ENCODE measurements at regions not wholly inside any gene's neighbourhood (a gene's known extent, or its start where the extent isn't known, plus 50 kb on each side); places are given as distances from the start of the nearest gene placed in this dataset.

DNA sequence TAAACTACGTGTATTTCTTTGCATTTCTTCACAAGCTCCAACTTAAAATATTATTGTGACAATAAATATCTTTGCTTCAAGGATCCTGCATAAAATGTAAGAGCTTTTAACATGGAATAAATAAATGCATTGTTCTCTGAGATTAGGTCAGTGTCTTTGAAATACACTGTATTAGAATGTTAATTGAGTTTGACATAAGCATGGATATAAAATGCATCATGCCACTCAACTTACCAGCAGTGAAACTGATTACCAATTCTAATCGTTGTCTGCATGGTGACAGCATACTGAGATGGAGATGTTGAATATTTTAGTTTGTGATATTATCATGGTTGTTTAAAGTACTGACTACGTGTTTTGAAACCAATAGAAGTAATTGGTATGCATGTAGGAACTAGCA, 555.3 kb upstream of the ZNF608 start:
- in situ Hi-C loops (cut with MboI; ENCODE audit: low sequenced_read_pairs, unreplicated experiment) = no loop called here
- no peak for DNase-seq (ENCODE audit: low spot score)

GRCh38 chr5:125302577-125302976, 556.1 kb upstream of the ZNF608 start:
- TF ChIP-seq, protein P1, sequence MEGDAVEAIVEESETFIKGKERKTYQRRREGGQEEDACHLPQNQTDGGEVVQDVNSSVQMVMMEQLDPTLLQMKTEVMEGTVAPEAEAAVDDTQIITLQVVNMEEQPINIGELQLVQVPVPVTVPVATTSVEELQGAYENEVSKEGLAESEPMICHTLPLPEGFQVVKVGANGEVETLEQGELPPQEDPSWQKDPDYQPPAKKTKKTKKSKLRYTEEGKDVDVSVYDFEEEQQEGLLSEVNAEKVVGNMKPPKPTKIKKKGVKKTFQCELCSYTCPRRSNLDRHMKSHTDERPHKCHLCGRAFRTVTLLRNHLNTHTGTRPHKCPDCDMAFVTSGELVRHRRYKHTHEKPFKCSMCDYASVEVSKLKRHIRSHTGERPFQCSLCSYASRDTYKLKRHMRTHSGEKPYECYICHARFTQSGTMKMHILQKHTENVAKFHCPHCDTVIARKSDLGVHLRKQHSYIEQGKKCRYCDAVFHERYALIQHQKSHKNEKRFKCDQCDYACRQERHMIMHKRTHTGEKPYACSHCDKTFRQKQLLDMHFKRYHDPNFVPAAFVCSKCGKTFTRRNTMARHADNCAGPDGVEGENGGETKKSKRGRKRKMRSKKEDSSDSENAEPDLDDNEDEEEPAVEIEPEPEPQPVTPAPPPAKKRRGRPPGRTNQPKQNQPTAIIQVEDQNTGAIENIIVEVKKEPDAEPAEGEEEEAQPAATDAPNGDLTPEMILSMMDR (IDR thresholded peaks at IDR 0.05; ENCODE audit: borderline replicate concordance, control extremely low read depth, extremely low read depth, insufficient read depth, missing control alignments) = no peak
- in situ Hi-C loops (cut with MboI; ENCODE audit: low sequenced_read_pairs, unreplicated experiment) = no loop called here
- DNase-seq (ENCODE audit: low spot score) = no peak

More for the DNA sequence above, 555.3 kb upstream of the ZNF608 start:
- TF ChIP-seq, protein P1 (IDR thresholded peaks at IDR 0.05; ENCODE audit: borderline replicate concordance, control extremely low read depth, extremely low read depth, insufficient read depth, missing control alignments) = no peak

- no peak for DNase-seq (ENCODE audit: low spot score)
- TF ChIP-seq, protein P1 (IDR thresholded peaks at IDR 0.05; ENCODE audit: borderline replicate concordance, control extremely low read depth, extremely low read depth, insufficient read depth, missing control alignments) = no peak
- in situ Hi-C loops (cut with MboI; ENCODE audit: low sequenced_read_pairs, unreplicated experiment) = no loop called here
Observed at GRCh38 chr5:125306741-125307140, 560.3 kb upstream of the ZNF608 start.

GRCh38 chr5:125310749-125311148, 564.3 kb upstream of the ZNF608 start:
- TF ChIP-seq, protein P1 (IDR thresholded peaks at IDR 0.05; ENCODE audit: borderline replicate concordance, control extremely low read depth, extremely low read depth, insufficient read depth, missing control alignments) = no peak
- in situ Hi-C loops (cut with MboI; ENCODE audit: low sequenced_read_pairs, unreplicated experiment) = no loop called here
- DNase-seq (ENCODE audit: low spot score) = no peak

DNA sequence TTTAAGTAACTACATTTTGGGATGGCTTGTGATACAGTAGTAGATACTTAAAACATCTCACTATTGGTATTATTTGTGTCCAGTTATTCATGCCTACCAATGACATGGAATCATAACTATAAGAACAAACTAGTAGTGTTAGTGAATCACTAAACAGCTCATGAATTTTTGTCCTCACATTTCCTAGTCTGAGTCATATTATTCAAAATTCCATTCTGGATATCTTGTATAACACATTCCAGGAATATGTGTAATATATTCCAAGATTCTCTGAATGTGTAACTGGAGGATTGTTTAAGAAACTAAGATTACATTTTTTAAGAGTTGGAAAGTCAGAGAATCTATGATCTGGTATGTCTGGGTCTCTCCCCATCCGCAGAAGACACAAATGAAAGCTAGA, 565.3 kb upstream of the ZNF608 start:
- in situ Hi-C loops (cut with MboI; ENCODE audit: low sequenced_read_pairs, unreplicated experiment) = no loop called here
- no peak for DNase-seq (ENCODE audit: low spot score)
- TF ChIP-seq, protein P1 (IDR thresholded peaks at IDR 0.05; ENCODE audit: borderline replicate concordance, control extremely low read depth, extremely low read depth, insufficient read depth, missing control alignments) = no peak

GRCh38 chr5:125313555-125313954, 567.1 kb upstream of the ZNF608 start:
- in situ Hi-C loops (cut with MboI; ENCODE audit: low sequenced_read_pairs, unreplicated experiment) = no loop called here
- no peak for DNase-seq (ENCODE audit: low spot score)
- TF ChIP-seq, protein P1 (IDR thresholded peaks at IDR 0.05; ENCODE audit: borderline replicate concordance, control extremely low read depth, extremely low read depth, insufficient read depth, missing control alignments) = no peak

DNA sequence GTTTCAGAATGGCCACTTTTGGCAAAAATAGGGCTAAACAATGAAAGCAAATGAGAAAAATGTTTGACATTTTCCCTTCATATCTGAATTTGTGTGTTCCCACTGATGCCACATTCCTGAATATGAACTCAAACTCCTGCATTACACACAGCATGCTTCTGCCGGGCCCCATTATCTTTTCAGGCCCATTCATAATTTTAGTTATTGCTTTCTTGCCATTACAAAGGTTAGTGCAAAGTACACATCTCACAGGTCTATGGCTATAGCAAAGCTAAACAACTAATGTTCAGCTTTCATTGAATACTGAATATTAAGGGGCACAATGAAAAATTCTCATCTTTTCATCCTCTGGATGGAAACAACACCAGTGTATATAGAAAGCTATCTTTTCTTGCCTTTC, 568.9 kb upstream of the ZNF608 start:
- in situ Hi-C loops (cut with MboI; ENCODE audit: low sequenced_read_pairs, unreplicated experiment) = no loop called here
- DNase-seq (ENCODE audit: low spot score) = no peak
- TF ChIP-seq, protein P1 (IDR thresholded peaks at IDR 0.05; ENCODE audit: borderline replicate concordance, control extremely low read depth, extremely low read depth, insufficient read depth, missing control alignments) = no peak

All from GM13976 (cell line).